ENCODE measurements at regions not wholly inside any gene's neighbourhood (a gene's known extent, or its start where the extent isn't known, plus 50 kb on each side); places are given as distances from the start of the nearest gene placed in this dataset.
"Not testable (repeated sequence)": the region's sequence is repeated elsewhere in the genome, so short reads cannot be mapped to it uniquely, and the experiment has no call there.

DNA sequence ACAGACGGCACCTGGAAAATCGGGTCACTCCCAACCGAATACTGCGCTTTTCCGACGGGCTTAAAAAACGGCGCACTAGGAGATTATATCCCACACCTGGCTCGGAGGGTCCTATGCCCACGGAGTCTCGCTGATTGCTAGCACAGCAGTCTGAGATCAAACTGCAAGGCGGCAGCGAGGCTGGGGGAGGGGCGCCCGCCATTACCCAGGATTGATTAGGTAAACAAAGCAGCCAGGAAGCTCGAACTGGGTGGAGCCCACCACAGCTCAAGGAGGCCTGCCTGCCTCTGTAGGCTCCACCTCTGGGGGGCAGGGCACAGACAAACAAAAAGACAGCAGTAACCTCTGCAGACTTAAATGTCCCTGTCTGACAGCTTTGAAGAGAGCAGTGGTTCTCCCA lies 64.5 kb downstream of the SLC30A10 start:
- not testable (repeated sequence) for DNase-seq

DNA sequence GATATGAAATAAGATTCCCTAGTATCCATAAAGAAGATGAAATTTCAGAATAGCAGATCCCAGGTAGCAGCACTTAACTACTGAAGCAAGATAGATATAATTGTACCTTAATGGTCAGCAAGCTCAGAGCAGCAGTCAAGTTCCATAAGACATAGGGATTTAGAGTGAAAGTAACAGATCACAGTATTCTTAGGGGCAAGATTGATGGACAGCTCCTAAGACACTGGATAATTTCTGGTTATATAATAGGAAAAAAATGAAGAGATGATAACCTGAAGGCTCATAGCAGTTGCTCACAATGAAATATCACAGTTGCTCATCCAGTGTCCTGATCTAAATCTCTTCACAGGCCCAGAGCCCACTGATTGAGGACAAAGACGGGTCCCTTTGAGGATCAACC lies 66.0 kb downstream of the SLC30A10 start:
- DNase-seq: no peak

DNA sequence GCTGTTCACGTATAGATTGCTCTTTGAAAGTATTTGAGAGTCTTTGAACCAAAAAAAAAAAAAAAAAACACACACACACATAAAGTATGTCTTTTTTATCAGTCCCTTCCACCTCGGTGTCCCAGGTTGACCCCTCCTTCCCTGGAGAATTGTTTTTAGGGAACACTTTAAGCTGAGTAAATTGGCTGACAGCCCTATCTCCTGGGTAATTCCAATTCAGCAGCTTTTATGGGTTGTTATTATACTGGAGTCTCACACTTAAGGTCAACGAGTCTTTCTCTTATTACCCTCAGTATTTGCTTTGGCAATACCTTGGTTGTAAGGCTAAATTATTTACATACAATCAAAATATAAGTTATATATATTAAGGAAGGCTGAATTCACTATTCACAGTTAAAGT lies 69.4 kb downstream of the SLC30A10 start:
- no peak for DNase-seq

DNA sequence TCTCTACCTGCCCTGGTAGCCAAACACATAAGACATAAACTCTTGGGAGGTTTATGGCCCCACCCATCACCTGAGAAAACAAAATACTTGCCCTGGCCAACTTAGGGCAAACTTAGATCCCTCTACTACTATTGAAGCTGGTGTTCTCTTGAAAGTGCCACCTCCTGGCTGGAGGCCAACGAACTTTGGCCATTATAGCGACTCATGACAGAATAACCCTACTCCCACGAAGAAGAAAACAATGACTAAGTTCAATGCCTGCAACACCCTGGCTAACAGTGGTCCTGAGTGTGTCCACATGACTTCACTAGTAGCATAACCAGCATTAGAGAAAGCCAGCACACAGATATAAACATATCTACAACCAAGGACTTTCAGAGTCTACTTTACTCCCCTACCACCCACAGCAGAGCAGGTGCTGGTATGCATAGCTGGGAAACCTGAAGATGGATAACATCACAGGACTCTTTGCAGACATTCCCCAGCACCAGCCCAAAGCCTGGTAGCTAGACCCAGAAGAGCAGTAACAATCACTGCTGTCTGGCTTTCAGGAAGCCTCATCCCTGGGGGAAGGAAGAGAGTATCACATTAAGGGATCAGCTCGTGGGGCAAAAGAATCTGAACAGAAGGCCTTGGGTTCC lies 81.0 kb downstream of the SLC30A10 start:
- DNase-seq: no peak

DNA sequence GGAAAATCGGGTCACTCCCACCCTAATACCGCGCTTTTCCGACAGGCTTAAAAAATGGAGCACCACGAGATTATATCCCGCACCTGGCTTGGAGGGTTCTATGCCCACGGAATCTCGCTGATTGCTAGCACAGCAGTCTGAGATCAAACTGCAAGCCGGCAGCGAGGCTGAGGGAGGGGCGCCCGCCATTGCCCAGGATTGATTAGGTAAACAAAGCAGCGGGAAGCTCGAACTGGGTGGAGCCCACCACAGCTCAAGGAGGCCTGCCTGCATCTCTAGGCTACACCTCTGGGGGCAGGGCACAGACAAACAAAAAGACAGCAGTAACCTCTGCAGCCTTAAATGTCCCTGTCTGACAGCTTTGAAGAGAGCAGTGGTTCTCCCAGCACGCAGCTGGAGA lies 88.8 kb downstream of the SLC30A10 start:
- not testable (repeated sequence) for DNase-seq

DNA sequence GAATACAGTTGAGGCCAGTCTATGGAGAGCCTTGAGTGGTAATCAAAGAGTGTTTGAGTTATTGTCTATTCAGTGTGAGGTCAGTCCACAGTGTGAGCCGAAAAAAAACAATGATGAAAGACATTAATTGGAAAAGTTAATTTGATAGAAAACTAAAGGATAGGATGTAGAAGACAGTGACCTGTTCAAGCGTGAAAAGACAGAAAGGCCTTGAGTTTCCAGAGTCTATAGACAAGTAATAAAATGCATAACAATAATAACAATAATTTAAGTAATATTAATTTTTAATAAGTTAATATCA lies 90.4 kb downstream of the SLC30A10 start:
- no peak for DNase-seq

DNA sequence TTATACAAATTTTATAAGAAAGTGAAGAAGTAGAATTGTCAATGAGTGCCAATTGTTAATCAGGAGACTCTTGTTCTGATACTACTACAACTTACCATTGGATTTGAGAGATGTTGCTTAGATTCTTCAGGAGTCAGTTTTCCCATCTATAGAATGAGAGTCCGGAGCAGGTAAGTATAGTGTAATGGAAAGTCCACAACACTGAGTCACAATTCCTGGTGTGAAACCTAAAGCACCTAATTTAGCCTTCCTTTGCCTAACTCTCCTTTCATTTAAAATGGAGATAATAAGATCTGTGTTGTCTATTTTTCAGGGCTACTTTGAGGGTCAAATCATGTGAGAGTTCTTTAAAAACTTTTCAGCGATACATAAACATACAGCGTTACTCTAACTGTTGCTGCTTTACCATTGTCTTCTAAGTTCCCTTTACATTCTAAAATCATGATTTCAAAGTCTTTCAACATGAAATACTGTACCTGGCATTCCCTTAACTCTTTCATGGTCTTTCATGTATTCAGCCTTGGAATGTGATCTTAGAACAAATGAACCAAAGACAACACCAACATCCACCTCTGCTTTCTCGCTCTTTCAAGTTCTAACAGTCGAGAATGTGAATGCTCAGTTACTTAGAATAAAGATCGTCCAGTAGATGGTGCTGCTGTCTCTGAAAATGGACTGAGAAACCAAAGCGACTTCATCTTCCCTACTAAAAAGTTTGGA lies 90.9 kb downstream of the SLC30A10 start:
- peak; percentile 1 for DNase-seq

DNA sequence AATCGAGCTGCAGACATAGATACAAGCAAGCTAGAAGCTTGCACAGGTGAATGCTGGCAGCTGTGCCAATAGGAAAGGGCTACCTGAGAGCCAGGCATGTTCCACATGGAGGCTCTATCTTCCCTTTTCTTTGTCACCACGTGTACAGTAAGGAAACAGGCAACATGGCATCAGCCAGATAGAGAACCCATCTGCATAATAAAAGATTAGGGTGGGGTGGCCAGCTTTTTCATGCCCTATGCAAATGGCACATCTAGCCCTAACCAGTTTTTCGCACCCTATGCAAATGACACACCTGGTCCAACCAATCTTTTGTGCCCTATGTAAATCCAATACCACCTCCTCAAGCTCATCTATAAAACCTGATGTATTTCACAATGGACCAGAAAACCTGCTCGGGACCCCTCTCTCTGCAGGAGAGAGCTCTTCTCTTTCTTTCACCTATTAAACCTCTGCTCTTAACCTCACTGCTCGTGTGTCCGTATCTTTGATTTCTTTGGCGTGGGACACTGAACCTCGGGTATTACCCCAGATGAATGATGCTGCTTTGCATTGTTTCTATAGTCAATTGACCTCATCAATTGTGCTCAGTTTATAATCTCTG lies 93.9 kb downstream of the SLC30A10 start:
- DNase-seq: no peak

DNA sequence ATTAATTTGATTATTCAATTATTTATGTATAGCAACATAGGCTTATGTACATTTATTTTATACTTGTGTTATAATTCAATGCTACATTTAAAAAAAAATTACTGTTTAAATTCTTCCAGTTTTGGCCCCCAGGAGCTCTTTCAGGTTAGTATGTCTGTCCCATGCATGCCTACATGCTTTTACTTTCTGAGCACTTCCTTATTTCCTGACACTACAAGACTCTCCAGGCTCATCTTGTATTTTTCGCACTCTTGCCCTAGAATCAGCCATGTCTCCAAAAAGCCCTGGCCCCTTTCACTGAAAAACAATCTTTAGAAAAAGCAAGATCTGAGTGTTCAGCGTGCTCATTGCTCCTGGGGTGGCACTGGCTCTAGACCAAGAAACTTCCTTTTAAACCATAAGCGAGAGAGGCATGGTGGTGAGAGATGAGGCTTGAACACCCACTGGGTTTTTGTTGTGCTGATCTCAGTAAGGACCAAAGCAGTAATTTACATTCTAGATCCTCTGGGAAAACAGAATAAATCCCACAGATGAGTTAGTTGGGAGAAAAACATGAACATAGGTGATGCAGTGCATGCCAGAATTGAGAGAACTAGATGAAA lies 95.0 kb downstream of the SLC30A10 start:
- no peak for DNase-seq

DNA sequence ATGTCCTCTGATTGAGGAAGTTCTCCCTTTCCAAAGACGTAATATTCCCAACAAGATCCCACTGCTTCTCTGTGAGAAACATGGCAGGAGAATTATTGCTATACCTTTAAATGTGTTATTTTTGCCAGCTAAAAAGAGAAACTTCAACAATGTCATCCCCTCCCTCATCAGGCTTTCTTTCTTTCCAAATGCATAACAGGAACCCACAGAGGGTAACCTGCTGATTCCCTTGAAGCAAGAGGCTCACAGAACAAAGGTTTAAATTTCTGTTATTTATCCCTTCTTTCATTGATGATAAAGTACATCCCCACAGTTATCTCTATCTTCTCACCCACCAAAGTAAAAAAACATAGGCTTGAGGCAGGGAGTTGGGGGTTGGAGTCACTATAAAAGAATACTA lies 102.1 kb downstream of the SLC30A10 start:
- no peak for DNase-seq

DNA sequence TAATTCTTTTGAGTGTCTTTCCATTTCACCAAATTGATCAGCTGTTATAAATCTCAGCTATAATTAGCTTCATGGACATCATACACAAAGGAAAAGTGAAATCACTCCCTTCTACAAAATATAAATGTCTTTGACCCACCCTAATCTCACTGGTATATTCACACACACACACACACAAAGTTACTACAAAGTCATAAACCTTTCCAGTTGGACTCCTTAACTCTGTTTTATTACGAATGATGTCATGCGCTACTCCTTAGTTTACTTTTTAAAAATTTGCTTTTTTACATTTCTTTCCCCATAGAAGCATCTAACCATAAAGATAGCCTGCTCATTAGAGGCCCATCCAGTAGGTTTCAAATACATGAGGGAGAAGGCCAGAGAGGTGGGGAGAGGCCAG lies 103.0 kb downstream of the SLC30A10 start:
- no peak for DNase-seq

DNA sequence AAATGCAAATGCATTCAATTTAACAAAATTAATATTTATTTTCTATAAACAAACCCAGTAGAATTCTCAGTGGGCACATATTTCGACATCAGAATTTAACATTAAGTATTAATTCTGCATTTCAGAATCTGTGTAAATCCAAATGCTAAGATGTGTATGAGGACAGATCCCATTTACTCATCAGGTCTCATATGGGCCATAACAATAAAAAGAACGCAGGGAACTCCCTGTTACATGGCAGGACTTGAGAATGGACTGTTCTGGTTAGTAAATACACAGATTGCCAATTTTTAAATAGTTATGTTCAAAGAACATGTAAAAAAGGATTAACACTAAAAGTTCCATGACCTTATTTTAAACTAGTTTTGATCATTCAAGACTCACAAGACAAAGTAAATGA lies 104.0 kb downstream of the SLC30A10 start:
- no peak for DNase-seq

DNA sequence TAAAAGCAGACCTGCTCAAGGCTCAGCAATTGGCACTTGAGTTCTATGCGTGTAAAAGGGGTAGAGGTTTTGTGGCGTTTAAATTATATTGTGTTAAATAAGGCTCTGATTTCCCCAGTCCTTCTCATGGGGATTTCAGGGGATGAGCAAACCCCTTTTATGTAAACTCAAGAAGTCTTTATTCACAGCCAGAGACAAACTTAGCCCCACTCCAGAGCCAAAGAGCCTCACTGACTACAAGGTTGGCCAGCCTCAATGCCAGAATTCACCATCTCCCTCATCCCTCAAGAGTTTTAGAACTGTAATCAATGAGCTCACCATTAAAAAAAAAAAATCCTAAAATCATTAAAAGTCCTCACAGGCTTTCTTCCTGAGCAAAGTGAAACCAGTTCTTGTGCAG lies 107.8 kb downstream of the SLC30A10 start:
- DNase-seq: no peak

DNA sequence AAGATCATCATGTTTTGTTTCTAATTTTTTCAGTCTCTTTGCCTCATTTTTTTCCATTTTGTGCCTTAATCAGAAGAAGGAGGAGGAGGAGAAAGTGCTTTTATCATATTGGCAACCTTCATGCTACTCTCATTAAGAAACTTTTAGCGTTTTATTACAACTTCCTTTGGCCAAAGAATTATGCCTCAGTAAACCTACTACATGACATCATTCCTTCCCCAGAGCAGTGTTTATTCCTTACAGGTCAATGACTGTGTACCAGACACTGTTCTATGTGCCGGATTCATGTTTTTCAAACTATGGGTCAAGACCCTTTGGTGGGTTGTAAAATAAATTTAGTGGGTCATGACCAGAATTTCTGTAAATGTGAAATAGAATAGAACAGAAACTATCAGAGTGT lies 110.4 kb downstream of the SLC30A10 start:
- DNase-seq: no peak

DNA sequence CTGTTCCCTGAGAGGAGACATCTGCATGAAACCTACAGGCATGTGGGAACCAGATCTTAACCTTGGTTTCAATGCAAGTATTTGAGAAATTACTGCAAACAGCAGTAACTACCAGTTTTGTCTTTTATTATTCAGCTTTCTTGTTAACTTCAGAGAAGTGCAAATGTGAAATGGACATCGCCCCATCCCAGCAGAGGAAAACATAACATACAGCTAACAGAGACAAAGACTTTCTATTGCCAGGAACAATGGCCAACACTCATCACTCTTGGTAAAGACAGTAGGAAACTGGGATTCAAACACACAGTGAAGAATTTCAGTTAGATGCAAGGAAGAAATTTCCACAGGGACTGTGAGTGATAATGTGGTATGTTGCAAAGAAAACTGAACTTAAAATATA lies 115.1 kb downstream of the SLC30A10 start:
- DNase-seq: no peak

DNA sequence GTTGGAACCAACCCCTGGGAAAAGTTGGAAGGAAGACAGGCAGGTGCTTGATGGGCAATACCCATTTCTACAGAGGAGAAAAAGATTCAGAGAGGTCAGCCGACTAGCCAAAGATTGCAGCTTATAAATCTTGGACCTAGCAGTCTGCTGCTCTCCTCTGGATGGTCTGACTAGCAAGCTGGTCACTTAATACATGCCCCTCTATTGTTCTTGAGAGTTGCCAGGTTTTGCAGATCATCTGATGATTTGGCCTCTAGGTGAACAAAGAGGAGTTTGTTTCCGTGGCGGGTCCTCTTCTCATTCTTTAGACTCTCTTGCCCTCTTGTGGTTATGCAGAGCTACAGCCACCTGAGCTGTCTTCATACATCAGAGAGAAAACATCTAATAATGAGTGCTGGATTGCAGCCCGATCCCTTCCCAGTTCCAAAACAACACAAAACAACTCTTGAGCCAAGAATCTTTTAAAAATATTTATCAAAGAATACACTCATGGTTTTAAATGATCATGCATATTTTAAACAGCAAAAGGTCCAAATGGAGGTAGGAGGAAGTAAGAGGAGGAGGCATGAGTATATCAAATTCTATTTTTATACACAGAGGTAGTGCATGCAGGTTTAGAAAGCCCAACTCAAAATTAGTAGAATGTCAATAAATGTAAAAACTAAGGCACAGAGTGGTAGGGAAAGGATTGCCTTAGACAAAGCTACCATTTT lies 115.7 kb downstream of the SLC30A10 start:
- peak; percentile 7 for DNase-seq

DNA sequence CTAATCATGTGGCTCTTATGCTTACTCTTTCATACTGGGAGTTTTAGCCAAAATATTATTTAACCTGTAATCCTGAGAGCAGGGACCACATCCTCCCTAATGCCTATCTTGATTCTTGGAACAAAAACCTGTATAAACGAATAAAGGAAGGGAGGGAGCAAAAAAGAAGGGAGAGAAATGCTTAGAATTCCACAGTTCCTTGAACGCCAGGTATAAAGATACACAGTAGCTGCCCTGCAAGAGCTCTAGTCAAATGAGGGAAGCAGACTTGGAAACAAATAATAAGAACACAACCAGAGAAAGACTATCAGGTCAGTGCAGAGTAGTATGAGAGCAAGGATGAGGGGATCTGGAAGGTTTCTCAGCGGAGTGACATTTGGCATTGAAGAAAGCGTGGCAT lies 116.3 kb downstream of the SLC30A10 start:
- no peak for DNase-seq

DNA sequence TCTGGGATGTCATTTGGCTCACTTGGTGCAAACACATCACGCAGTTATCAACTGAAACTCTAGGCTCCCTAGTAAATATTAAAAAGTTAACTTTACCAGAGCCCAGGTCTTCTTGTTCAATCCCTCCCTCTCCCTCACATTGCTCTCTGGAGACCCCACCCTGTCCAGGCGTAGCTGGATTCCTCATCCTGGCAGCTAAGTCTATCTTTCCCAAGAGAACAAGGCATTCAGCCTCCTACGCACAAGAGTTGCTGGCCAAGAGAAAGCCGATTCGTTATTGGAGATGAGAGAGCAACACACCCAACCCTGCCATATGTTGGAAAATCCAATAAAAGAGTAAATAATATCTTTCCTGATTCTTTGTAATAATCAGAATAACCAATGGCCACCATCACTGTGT lies 117.9 kb downstream of the SLC30A10 start:
- no peak for DNase-seq

DNA sequence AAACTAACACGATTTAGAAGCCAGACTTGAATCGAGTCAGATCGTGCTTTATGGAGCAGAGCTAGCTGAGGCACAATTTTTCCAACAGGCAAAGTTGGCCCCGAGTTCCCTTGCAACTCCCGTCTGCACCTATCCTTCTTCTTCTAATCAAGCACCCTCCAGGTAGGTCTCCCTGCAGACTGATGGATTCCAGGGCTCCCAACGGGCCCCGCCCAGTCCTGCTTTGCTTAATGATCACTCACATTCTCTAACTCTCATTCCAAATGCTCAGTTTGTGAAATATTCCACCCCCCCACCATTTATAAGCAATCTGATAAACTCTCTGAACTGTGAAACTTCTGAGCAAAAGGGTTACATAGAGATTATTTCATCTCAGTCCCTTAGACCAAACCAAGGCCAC lies 119.6 kb downstream of the SLC30A10 start:
- DNase-seq: no peak

DNA sequence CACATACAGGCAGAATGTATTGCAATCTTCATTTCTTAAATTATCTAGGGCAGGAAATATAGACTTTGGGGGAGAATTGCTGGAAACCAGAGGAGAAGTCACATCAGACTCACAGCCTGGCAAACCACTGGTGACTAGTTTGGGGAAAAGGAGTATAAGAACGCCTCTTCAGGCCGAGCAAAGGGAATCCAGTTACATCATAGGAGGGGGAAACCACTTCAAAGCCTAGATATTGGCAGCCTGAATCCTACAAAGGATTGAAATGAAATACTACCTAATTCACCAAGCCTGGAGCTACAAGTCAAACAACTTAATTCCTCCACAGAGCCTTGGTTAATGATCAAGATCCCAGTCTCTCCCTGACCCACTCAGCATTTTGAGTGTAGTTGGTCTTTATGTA lies 121.7 kb downstream of the SLC30A10 start:
- DNase-seq: no peak

DNA sequence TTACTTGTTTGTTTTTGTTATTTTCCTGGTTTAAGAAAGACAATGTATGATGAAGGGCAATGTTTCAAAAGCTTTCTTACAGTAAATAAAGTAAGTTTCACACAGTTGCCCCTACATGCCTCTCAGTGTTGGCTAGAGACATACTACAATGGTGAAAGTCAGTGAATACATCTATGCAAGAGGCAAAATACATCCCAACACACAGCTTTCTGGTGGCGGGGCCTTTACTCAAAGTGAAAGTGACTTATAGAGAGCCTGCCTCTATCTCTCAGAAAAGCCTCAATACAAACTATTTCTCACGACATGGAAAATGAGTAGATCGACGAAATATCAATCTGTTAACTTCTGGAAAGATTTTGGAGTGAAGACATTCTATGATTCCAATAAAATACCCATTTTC lies 122.3 kb downstream of the SLC30A10 start:
- no peak for DNase-seq

DNA sequence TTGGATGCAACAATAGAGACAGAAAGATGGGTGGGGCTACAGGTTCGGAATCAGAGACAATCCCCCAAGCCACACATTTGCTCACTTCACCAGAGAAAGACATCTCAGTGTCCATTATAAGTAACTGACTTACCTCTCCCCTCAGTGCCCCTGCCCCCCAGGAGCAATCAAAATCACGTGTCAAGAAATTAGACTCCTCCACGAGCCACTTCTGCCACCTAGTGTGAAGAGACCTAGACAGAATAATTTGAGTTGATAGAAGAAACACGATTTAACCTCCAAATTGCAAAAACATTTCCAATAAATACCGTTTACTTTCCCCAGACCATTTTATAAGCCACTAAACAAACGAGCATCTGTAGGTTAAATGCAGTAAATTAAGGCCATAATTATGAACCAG lies 123.2 kb downstream of the SLC30A10 start:
- no peak for DNase-seq

DNA sequence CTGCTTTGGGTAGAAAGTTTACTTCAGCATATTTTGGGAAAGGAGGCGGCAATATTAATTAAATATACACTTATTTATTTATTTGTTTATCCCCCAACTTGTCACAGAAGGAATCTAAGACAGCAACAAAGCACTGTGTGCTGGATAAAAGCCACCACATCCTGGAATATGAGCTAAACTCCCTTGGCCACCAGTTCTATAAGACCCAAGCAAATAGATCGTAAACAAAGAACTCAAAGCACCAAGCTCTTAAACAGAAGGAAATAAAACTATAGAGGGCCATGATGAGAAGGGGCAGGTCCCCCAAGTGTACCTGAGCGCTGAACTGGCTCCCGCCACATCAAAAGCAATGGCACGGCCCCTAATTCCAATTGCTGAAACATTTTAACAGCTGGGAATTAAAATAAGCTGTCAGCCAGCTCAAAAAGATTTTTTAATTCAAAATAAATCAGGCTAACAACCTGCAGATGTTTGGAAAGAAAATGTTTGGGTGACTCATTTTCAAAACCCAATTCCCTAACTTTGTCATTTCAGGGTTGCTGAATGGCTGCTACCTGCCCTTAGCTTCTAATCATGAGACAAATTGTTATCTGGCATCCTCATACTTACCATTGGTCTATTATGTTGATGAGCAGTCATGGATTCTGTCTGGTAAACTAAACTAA lies 127.1 kb downstream of the SLC30A10 start:
- DNase-seq: no peak

Data from stimulated activated CD4-positive, alpha-beta T cell treated with anti-CD3 and anti-CD28 coated beads, Interleukin-15, amount 100 ng/mL, for 24 hours (primary cell).